ENCODE measurements at regions not wholly inside any gene's neighbourhood (a gene's known extent, or its start where the extent isn't known, plus 50 kb on each side); places are given as distances from the start of the nearest gene placed in this dataset.
A peak's percentile ranks its signal among the peaks of the same experiment; 100 is the strongest.

DNA sequence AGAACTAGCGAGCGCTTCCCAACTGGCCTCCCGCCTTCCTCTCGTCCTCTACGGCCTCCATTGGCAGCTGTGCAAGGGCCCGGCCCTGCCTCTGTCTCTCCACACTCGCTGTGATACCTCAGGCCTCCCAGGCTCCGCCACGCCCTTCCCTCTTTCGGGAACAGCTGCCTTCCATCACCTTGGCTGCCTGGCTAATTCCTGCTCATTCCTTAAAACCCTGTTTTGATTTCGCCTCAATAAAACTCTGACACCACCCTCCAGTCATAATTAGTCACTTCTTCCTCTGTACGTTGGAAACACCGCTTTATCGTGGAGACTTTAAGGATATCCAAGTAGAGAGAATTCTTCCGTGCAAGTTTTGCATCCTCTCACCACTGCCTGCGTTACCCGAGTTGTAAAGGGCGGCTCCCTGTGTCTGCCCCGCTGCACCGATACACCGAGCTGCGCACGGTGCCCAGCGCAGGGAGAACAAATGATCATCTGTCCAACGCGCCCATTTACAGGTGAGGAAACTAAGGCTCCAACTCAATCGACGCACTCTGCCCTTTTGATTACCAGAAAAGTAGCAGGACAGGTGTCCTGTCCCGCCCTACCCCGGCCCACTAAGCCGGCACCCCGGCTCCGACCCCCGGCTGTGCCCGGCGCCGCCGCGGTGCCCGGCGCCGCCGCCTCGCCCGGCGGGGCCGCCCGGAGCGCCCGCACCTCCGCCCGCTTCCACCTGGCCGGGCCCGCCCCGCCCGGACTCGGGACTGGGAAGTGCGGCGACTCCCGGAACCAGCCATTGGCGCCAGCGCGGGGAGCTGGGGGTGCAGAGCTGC, 139.7 kb downstream of the SEC14L1 start:
- H3K9me1 ChIP-seq (ENCODE audit: control insufficient read depth, insufficient read depth, low read length) = no peaks in the 10 kb centered on the region
- peak overlapping the region; percentile 67 for H3K4me2 ChIP-seq (ENCODE audit: insufficient read depth, low read length)
- H2AFZ ChIP-seq (ENCODE audit: low read depth, low read length) = peak overlapping the region; percentile 86
- DNase-seq (ENCODE audit: extremely low read depth in 1 of 4, low spot score in 3 of 4) (no peak), ATAC-seq (no peak), FAIRE-seq (no peak)
- WGBS (ENCODE audit: insufficient coverage, low coverage, missing lambda C conversion rate) = 20% methylated on average over 43 of the region's 63 CpGs
- intact Hi-C loops (cut with micrococcal nuclease) = loop anchor here (2.0 kb wide), 1 partner anchor 42 kb away; no protein-coding TSS in a partner anchor
- no TSS peak for BruUV-seq (replicated peaks)
- ChIA-PET POLR2A (interaction anchor here (0.6 kb wide), 1 partner anchor 64 kb away, joined by 3 read pairs; no protein-coding TSS in a partner anchor), CTCF (ENCODE audit: low intra/inter-chr PET ratio) (interaction anchor here (0.7 to 1.4 kb wide), 2 partner anchors 153 to 215 kb away, joined by 3 to 8 read pairs; no protein-coding TSS in a partner anchor)
- in situ Hi-C loops (cut with MboI) = no loop called here
- peaks cover 0 to 2% of the 10 kb centered on the region in 2 experiments; a peak in 1 of 5 replicates for H3K27me3 ChIP-seq (ENCODE audit: control insufficient read depth in 2 of 2, insufficient read depth in 2 of 2, low read length in 2 of 2)
- peaks cover 26 to 36% of the 10 kb centered on the region in 2 experiments for H3K4me1 ChIP-seq (replicated peaks in 1 of 2; ENCODE audit: control insufficient read depth in 2 of 2, insufficient read depth in 2 of 2, low read length in 2 of 2)
- H3K27ac ChIP-seq (ENCODE audit: extremely low read depth, low read depth, low read length) = no peak overlapping the region; the same call in 2 of the 3 replicates
- H3K9ac ChIP-seq (ENCODE audit: insufficient read depth in 1 of 2, low read depth in 2 of 2, low read length in 2 of 2) = peak overlapping the region in 1 of 2 experiments; percentile 83; a peak in 2 of 4 replicates
- no peaks in the 10 kb centered on the region for H3K9me3 ChIP-seq (replicated peaks; ENCODE audit: control insufficient read depth, insufficient read depth, low read depth, low read length)
- H3K36me3 ChIP-seq (ENCODE audit: control insufficient read depth, insufficient read depth, low read length) = no peaks in the 10 kb centered on the region
- H3K79me2 ChIP-seq (ENCODE audit: control insufficient read depth, insufficient read depth, low read length) = no peaks in the 10 kb centered on the region
- peak overlapping the region; percentile 41 for H3K4me3 ChIP-seq
- H4K20me1 ChIP-seq (replicated peaks; ENCODE audit: control insufficient read depth, insufficient read depth, low read length) = 0 out of 2 replicates have a peak, but pooled peaks cover 3% of the 10 kb centered on the region
- TF ChIP-seq, protein P1, sequence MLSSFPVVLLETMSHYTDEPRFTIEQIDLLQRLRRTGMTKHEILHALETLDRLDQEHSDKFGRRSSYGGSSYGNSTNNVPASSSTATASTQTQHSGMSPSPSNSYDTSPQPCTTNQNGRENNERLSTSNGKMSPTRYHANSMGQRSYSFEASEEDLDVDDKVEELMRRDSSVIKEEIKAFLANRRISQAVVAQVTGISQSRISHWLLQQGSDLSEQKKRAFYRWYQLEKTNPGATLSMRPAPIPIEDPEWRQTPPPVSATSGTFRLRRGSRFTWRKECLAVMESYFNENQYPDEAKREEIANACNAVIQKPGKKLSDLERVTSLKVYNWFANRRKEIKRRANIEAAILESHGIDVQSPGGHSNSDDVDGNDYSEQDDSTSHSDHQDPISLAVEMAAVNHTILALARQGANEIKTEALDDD (IDR thresholded peaks at IDR 0.05) = no peak
- TF ChIP-seq, protein P2, sequence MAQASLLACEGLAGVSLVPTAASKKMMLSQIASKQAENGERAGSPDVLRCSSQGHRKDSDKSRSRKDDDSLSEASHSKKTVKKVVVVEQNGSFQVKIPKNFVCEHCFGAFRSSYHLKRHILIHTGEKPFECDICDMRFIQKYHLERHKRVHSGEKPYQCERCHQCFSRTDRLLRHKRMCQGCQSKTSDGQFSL (CRISPR knock-in tag; IDR thresholded peaks at IDR 0.05) = no peak
- TF ChIP-seq, protein P2 (tag; IDR thresholded peaks at IDR 0.05) = 0 out of 4 replicates have a peak, but pooled peaks of 1 of the 2 experiments have one; percentile 52
- TF ChIP-seq ZNF431 (CRISPR knock-in tag; IDR thresholded peaks at IDR 0.05) (0 out of 2 replicates have a peak, but pooled peaks have one; percentile 35), ZFX (CRISPR knock-in tag; IDR thresholded peaks at IDR 0.05) (peak; percentile 36), NONO (IDR thresholded peaks at IDR 0.05; ENCODE audit: low read depth in 2 of 2, low read length in 1 of 2) (peak in 1 of 2 experiments; percentile 73; a peak in 2 of 4 replicates), GATAD2B (IDR thresholded peaks at IDR 0.05; ENCODE audit: borderline replicate concordance) (peak; percentile 74; the same call in 1 of the 2 replicates), BRD4 (IDR thresholded peaks at IDR 0.05) (0 out of 2 replicates have a peak, but pooled peaks have one; percentile 33), ZNF124 (CRISPR knock-in tag; IDR thresholded peaks at IDR 0.05) (no peak), CHD1 (IDR thresholded peaks at IDR 0.05; ENCODE audit: low read length) (peak; percentile 22), ZNF717 (CRISPR knock-in tag; IDR thresholded peaks at IDR 0.05) (no peak), CREB1 (IDR thresholded peaks at IDR 0.05) (no peak), CREB1 (CRISPR knock-in tag; IDR thresholded peaks at IDR 0.05) (peak; percentile 34; the same call in 1 of the 2 replicates)
- TF ChIP-seq, protein P3, sequence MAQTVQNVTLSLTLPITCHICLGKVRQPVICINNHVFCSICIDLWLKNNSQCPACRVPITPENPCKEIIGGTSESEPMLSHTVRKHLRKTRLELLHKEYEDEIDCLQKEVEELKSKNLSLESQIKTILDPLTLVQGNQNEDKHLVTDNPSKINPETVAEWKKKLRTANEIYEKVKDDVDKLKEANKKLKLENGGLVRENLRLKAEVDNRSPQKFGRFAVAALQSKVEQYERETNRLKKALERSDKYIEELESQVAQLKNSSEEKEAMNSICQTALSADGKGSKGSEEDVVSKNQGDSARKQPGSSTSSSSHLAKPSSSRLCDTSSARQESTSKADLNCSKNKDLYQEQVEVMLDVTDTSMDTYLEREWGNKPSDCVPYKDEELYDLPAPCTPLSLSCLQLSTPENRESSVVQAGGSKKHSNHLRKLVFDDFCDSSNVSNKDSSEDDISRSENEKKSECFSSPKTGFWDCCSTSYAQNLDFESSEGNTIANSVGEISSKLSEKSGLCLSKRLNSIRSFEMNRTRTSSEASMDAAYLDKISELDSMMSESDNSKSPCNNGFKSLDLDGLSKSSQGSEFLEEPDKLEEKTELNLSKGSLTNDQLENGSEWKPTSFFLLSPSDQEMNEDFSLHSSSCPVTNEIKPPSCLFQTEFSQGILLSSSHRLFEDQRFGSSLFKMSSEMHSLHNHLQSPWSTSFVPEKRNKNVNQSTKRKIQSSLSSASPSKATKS (CRISPR knock-in tag; IDR thresholded peaks at IDR 0.05) = no peak
- TF ChIP-seq, protein P4, sequence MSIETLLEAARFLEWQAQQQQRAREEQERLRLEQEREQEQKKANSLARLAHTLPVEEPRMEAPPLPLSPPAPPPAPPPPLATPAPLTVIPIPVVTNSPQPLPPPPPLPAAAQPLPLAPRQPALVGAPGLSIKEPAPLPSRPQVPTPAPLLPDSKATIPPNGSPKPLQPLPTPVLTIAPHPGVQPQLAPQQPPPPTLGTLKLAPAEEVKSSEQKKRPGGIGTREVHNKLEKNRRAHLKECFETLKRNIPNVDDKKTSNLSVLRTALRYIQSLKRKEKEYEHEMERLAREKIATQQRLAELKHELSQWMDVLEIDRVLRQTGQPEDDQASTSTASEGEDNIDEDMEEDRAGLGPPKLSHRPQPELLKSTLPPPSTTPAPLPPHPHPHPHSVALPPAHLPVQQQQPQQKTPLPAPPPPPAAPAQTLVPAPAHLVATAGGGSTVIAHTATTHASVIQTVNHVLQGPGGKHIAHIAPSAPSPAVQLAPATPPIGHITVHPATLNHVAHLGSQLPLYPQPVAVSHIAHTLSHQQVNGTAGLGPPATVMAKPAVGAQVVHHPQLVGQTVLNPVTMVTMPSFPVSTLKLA (conservative IDR thresholded peaks at IDR 0.05) = 0 out of 4 replicates have a peak, but pooled peaks of 1 of the 2 experiments have one; percentile 4
